ENCODE measurements at regions not wholly inside any gene's neighbourhood (a gene's known extent, or its start where the extent isn't known, plus 50 kb on each side); places are given as distances from the start of the nearest gene placed in this dataset.

DNA sequence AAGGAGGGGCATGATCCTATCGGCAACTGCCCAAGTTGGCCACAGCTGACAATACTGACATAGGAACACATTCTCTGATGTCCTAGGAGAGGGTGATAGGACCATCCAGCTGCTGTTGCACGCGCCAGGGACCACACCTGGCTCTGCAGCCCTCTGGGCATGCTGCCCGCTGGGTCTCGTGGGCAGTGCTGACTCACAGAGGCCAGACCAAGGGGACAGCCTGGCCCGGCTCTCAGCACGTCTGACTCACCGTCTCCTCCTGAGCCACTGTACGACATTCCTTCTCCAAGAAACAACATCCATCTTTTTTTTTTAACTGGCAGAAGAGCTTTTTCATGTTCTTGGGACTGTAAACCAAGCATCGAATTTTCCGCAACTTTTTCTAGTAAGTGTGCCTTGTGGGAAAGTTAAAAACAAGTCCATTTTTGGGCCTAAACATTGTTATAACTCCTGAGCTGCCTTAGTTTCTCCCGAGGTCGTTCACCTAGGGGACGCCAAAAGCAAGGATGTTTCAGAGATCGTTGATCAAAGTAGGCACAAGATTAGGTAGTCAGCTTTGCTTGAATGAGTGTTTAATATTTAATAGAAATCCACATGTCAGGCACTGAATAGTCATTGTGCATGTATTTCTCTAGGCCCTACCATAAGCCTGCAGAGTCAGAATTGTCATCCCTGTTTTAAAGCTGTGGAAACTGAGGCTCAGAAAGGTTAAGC, 100.3 kb downstream of the TTC32 start:
- TF ChIP-seq, protein P1, sequence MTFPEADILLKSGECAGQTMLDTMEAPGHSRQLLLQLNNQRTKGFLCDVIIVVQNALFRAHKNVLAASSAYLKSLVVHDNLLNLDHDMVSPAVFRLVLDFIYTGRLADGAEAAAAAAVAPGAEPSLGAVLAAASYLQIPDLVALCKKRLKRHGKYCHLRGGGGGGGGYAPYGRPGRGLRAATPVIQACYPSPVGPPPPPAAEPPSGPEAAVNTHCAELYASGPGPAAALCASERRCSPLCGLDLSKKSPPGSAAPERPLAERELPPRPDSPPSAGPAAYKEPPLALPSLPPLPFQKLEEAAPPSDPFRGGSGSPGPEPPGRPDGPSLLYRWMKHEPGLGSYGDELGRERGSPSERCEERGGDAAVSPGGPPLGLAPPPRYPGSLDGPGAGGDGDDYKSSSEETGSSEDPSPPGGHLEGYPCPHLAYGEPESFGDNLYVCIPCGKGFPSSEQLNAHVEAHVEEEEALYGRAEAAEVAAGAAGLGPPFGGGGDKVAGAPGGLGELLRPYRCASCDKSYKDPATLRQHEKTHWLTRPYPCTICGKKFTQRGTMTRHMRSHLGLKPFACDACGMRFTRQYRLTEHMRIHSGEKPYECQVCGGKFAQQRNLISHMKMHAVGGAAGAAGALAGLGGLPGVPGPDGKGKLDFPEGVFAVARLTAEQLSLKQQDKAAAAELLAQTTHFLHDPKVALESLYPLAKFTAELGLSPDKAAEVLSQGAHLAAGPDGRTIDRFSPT (tag by site-specific recombination; IDR thresholded peaks at IDR 0.05) = 0 out of 2 replicates have a peak, but pooled peaks have one; percentile 13
- TF ChIP-seq, protein P2, sequence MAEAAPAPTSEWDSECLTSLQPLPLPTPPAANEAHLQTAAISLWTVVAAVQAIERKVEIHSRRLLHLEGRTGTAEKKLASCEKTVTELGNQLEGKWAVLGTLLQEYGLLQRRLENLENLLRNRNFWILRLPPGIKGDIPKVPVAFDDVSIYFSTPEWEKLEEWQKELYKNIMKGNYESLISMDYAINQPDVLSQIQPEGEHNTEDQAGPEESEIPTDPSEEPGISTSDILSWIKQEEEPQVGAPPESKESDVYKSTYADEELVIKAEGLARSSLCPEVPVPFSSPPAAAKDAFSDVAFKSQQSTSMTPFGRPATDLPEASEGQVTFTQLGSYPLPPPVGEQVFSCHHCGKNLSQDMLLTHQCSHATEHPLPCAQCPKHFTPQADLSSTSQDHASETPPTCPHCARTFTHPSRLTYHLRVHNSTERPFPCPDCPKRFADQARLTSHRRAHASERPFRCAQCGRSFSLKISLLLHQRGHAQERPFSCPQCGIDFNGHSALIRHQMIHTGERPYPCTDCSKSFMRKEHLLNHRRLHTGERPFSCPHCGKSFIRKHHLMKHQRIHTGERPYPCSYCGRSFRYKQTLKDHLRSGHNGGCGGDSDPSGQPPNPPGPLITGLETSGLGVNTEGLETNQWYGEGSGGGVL (tag by site-specific recombination; IDR thresholded peaks at IDR 0.05) = no peak
- TF ChIP-seq GLI2 (tag by site-specific recombination; IDR thresholded peaks at IDR 0.05; ENCODE audit: borderline replicate concordance, low read depth) (no peak), ZNF596 (tag by site-specific recombination; IDR thresholded peaks at IDR 0.05) (no peak), BCL11A (tag by site-specific recombination; IDR thresholded peaks at IDR 0.05; ENCODE audit: low read depth) (no peak)
- TF ChIP-seq, protein P3, sequence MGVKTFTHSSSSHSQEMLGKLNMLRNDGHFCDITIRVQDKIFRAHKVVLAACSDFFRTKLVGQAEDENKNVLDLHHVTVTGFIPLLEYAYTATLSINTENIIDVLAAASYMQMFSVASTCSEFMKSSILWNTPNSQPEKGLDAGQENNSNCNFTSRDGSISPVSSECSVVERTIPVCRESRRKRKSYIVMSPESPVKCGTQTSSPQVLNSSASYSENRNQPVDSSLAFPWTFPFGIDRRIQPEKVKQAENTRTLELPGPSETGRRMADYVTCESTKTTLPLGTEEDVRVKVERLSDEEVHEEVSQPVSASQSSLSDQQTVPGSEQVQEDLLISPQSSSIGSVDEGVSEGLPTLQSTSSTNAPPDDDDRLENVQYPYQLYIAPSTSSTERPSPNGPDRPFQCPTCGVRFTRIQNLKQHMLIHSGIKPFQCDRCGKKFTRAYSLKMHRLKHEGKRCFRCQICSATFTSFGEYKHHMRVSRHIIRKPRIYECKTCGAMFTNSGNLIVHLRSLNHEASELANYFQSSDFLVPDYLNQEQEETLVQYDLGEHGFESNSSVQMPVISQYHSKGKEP (tag by site-specific recombination; IDR thresholded peaks at IDR 0.05) = no peak
- POLR2A ChIA-PET = no interaction called here
- H3K4me3 ChIP-seq (ENCODE audit: low read depth, low read length) = no peak overlapping the region
- CTCF ChIA-PET = interaction anchor here (1.3 kb wide), 1 partner anchor 52 kb away, joined by 5 read pairs; no protein-coding TSS in a partner anchor
- no peaks in the 10 kb centered on the region for H3K4me1 ChIP-seq (ENCODE audit: control insufficient read depth, insufficient read depth, low read length)
- no peaks in the 10 kb centered on the region for H3K36me3 ChIP-seq (ENCODE audit: control insufficient read depth in 2 of 2, insufficient read depth in 1 of 2, low read length in 2 of 2)
- no peak overlapping the region for H3K27ac ChIP-seq (ENCODE audit: extremely low read depth, low read depth, low read length)
- H3K9me3 ChIP-seq (ENCODE audit: control insufficient read depth, insufficient read depth, low read depth, low read length) = no peaks in the 10 kb centered on the region

DNA sequence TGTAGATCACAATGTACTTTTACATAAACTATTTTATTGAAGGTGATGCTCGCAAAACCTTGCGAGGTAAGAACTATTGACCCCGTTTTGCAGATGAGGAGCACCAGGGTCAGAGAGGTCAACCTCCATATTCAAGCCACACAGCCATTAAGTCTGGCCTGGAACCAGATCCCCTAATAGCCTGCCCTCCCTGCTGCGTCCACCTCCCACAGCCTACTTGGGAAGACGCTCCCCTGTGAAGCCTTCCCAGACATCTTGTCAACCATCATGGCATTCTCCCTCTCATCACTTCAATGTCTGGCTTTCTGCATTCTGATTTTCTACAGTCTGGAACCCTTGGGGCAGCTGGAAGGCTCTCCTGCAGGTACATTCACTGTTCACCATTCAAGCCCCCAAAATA, 101.0 kb downstream of the TTC32 start:
- Histone ChIP-seq H3K27ac (ENCODE audit: extremely low read depth, low read depth, low read length) (no peak overlapping the region), H3K4me1 (ENCODE audit: control insufficient read depth, insufficient read depth, low read length) (no peaks in the 10 kb centered on the region), H3K36me3 (ENCODE audit: control insufficient read depth in 2 of 2, insufficient read depth in 1 of 2, low read length in 2 of 2) (no peaks in the 10 kb centered on the region), H3K4me3 (ENCODE audit: low read depth, low read length) (no peak overlapping the region), H3K9me3 (ENCODE audit: control insufficient read depth, insufficient read depth, low read depth, low read length) (no peaks in the 10 kb centered on the region)
- POLR2A ChIA-PET = no interaction called here
- CTCF ChIA-PET = interaction anchor here (1.3 kb wide), 1 partner anchor 53 kb away, joined by 5 read pairs; no protein-coding TSS in a partner anchor
- TF ChIP-seq BCL11A (tag by site-specific recombination; IDR thresholded peaks at IDR 0.05; ENCODE audit: low read depth) (no peak), ZNF76 (tag by site-specific recombination; IDR thresholded peaks at IDR 0.05; ENCODE audit: borderline replicate concordance, low read depth) (no peak), ZNF626 (tag by site-specific recombination; IDR thresholded peaks at IDR 0.05) (no peak), GLI4 (tag by site-specific recombination; IDR thresholded peaks at IDR 0.05) (no peak), ZNF514 (tag by site-specific recombination; IDR thresholded peaks at IDR 0.05) (no peak), GLI2 (tag by site-specific recombination; IDR thresholded peaks at IDR 0.05; ENCODE audit: borderline replicate concordance, low read depth) (no peak), ZNF610 (tag by site-specific recombination; IDR thresholded peaks at IDR 0.05; ENCODE audit: borderline replicate concordance) (no peak), ZNF48 (tag by site-specific recombination; IDR thresholded peaks at IDR 0.05) (no peak), REPIN1 (tag by site-specific recombination; IDR thresholded peaks at IDR 0.05; ENCODE audit: low read depth) (no peak), ZNF747 (tag by site-specific recombination; IDR thresholded peaks at IDR 0.05) (no peak)
- TF ChIP-seq, protein P4, sequence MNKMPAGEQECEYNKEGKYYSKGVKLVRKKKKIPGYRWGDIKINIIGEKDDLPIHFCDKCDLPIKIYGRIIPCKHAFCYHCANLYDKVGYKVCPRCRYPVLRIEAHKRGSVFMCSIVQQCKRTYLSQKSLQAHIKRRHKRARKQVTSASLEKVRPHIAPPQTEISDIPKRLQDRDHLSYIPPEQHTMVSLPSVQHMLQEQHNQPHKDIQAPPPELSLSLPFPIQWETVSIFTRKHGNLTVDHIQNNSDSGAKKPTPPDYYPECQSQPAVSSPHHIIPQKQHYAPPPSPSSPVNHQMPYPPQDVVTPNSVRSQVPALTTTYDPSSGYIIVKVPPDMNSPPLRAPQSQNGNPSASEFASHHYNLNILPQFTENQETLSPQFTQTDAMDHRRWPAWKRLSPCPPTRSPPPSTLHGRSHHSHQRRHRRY (tag by site-specific recombination; IDR thresholded peaks at IDR 0.05) = no peak
- TF ChIP-seq, protein P5, sequence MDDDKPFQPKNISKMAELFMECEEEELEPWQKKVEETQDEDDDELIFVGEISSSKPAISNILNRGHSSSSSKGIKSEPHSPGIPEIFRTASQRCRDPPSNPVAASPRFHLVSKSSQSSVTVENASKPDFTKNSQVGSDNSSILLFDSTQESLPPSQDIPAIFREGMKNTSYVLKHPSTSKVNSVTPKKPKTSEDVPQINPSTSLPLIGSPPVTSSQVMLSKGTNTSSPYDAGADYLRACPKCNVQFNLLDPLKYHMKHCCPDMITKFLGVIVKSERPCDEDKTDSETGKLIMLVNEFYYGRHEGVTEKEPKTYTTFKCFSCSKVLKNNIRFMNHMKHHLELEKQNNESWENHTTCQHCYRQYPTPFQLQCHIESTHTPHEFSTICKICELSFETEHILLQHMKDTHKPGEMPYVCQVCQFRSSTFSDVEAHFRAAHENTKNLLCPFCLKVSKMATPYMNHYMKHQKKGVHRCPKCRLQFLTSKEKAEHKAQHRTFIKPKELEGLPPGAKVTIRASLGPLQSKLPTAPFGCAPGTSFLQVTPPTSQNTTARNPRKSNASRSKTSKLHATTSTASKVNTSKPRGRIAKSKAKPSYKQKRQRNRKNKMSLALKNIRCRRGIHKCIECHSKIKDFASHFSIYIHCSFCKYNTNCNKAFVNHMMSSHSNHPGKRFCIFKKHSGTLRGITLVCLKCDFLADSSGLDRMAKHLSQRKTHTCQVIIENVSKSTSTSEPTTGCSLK (tag by site-specific recombination; IDR thresholded peaks at IDR 0.05) = no peak
- TF ChIP-seq, protein P6, sequence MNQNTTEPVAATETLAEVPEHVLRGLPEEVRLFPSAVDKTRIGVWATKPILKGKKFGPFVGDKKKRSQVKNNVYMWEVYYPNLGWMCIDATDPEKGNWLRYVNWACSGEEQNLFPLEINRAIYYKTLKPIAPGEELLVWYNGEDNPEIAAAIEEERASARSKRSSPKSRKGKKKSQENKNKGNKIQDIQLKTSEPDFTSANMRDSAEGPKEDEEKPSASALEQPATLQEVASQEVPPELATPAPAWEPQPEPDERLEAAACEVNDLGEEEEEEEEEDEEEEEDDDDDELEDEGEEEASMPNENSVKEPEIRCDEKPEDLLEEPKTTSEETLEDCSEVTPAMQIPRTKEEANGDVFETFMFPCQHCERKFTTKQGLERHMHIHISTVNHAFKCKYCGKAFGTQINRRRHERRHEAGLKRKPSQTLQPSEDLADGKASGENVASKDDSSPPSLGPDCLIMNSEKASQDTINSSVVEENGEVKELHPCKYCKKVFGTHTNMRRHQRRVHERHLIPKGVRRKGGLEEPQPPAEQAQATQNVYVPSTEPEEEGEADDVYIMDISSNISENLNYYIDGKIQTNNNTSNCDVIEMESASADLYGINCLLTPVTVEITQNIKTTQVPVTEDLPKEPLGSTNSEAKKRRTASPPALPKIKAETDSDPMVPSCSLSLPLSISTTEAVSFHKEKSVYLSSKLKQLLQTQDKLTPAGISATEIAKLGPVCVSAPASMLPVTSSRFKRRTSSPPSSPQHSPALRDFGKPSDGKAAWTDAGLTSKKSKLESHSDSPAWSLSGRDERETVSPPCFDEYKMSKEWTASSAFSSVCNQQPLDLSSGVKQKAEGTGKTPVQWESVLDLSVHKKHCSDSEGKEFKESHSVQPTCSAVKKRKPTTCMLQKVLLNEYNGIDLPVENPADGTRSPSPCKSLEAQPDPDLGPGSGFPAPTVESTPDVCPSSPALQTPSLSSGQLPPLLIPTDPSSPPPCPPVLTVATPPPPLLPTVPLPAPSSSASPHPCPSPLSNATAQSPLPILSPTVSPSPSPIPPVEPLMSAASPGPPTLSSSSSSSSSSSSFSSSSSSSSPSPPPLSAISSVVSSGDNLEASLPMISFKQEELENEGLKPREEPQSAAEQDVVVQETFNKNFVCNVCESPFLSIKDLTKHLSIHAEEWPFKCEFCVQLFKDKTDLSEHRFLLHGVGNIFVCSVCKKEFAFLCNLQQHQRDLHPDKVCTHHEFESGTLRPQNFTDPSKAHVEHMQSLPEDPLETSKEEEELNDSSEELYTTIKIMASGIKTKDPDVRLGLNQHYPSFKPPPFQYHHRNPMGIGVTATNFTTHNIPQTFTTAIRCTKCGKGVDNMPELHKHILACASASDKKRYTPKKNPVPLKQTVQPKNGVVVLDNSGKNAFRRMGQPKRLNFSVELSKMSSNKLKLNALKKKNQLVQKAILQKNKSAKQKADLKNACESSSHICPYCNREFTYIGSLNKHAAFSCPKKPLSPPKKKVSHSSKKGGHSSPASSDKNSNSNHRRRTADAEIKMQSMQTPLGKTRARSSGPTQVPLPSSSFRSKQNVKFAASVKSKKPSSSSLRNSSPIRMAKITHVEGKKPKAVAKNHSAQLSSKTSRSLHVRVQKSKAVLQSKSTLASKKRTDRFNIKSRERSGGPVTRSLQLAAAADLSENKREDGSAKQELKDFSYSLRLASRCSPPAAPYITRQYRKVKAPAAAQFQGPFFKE (tag by site-specific recombination; IDR thresholded peaks at IDR 0.05; ENCODE audit: borderline replicate concordance) = no peak
